Breast epithelium (tissue), 4 donors: ENCODE measurements at regions not wholly inside any gene's neighbourhood (a gene's known extent, or its start where the extent isn't known, plus 50 kb on each side); places are given as distances from the start of the nearest gene placed in this dataset.

Source experiments
- DNase-seq, 2 donors: peaks; one replicate each; pipeline ENCODE4 v3.0.0-alpha.2; 2019; ENCODE audit warnings: low spot score in 2 of 2
- H3K27ac ChIP-seq, 2 donors: fragments of 200-600 bp; sonication (generic) in 1 of 2; one replicate each; pipeline ENCODE4 v1.5.1; 2016 to 2019; ENCODE audit warnings: mild to moderate bottlenecking in 1 of 2
- H3K27me3 ChIP-seq, 2 donors: fragments of 200-600 bp; sonication (generic) in 1 of 2; one replicate each; pipeline versions ENCODE4 v1.5.1 to v1.6.0; 2017 to 2019; ENCODE audit warnings: control low read depth in 1 of 2, mild to moderate bottlenecking in 1 of 2
- H3K36me3 ChIP-seq: fragments of 200-600 bp; one replicate; pipeline ENCODE4 v1.5.1; 2019
- H3K4me1 ChIP-seq, 2 donors: fragments of 200-600 bp; sonication (generic); one replicate each; pipeline ENCODE4 v1.5.1; 2016 to 2019; ENCODE audit warnings: control low read depth in 1 of 2
- H3K4me3 ChIP-seq, 3 donors: fragments of 200-600 bp; sonication (generic); 1 replicate in 2 of 3; 2 replicates in 1 of 3; pipeline ENCODE4 v1.5.1; 2016 to 2019; ENCODE audit warnings: mild to moderate bottlenecking in 3 of 3, moderate library complexity in 2 of 3
- H3K9me3 ChIP-seq, 2 donors: fragments of 200-600 bp; sonication (generic) in 1 of 2; one replicate each; pipeline ENCODE4 v1.5.1; 2016 to 2019; ENCODE audit warnings: control low read depth in 1 of 2
- POLR2A ChIP-seq: fragments of 450-650 bp; IDR thresholded peaks from one replicate; pipeline ENCODE4 v1.6.1; 2016; ENCODE audit warnings: antibody characterized with exemption, mild to moderate bottlenecking, moderate library complexity
- POLR2AphosphoS5 ChIP-seq, 3 donors: sonication (generic); formaldehyde crosslinking; IDR thresholded peaks; one replicate each; pipeline ENCODE4 v1.6.1; 2017; ENCODE audit warnings: antibody characterized with exemption in 3 of 3
- intact Hi-C: fragments of 100-400 bp; cut with DNase I; formaldehyde crosslinking; loops from one replicate; pipeline ENCODE4 v1.15.1; 2023; ENCODE audit warnings: low total_unique reads
- TF ChIP-seq, protein P1 (sequence below), 3 donors: fragments of 450-650 bp; IDR thresholded peaks; one replicate each; pipeline ENCODE4 v1.5.1; 2016 to 2017; ENCODE audit warnings: antibody characterized with exemption in 3 of 3, mild to moderate bottlenecking in 3 of 3, moderate library complexity in 3 of 3

DNA sequence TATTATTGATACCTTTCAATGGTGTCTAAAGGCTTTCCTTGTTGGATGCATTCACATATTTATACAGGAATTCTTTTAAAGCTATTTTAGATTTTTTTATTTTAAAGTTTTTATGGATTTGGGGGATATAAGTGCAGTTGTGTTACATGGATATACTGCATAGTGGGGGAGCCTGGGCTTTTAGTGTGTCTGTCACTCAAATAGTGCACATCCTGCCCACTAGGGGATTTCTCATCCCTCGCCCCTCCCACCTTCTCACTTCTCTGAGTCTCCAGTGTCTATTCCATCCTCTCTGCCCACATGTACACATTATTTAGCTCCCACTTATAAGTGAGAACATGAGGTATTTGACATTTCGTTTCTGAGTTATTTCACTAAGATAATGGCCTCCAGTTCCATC lies 154.0 kb upstream of the MKI67 start:
- H3K27ac ChIP-seq = no peak overlapping the region
- no peaks in the 10 kb centered on the region for H3K4me1 ChIP-seq
- no peak for DNase-seq
- H3K4me3 ChIP-seq = no peak overlapping the region
- no peaks in the 10 kb centered on the region for H3K36me3 ChIP-seq
- no peak for TF ChIP-seq POLR2AphosphoS5 (IDR thresholded peaks at IDR 0.05)
- intact Hi-C loops = no loop called here
- H3K27me3 ChIP-seq = peaks cover 0 to 29% of the 10 kb centered on the region in 2 donors
- H3K9me3 ChIP-seq = no peaks in the 10 kb centered on the region

DNA sequence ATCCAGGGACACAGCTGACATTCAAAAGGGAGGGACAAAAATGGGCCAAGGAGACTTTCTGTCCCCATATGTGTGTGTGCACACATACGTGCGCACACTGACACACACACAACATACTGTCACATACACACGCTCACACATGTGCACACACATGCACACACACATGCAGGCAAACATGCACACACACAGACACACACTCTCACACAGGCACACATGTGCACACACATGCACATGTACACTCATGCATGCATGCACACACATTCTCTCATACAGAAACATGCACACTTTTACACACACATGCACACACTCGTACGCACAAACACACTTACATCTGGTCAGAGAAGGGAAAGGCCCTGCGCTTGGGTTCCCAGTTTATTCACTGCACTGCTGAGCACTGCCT lies 155.1 kb upstream of the MKI67 start:
- intact Hi-C loops = no loop called here

DNA sequence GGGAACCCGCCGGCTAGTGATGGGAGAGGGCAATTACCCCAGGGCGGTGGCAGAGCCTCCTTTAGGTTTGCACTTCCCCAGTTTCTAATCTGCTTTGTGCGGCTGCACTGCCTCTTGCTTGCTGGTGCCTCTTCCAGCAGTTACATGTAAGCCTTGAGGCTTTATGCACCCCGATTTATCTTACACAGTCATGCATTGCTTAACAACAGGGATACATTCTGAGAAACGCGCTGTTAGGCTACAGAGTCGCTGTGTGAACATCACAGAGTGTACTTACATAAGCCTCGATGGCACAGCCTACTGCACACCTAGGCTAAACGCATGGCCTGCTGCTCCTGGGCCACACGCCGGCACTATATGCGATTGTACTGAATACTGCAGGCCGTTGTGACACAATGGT lies 155.6 kb upstream of the MKI67 start:
- Histone ChIP-seq H3K27ac (no peak overlapping the region), H3K27me3 (peaks cover 0 to 44% of the 10 kb centered on the region in 2 donors), H3K36me3 (no peaks in the 10 kb centered on the region), H3K4me3 (no peak overlapping the region), H3K9me3 (no peaks in the 10 kb centered on the region), H3K4me1 (no peaks in the 10 kb centered on the region)
- no peak for DNase-seq
- TF ChIP-seq POLR2A (no peak), POLR2AphosphoS5 (IDR thresholded peaks at IDR 0.05) (no peak)
- TF ChIP-seq, protein P1, sequence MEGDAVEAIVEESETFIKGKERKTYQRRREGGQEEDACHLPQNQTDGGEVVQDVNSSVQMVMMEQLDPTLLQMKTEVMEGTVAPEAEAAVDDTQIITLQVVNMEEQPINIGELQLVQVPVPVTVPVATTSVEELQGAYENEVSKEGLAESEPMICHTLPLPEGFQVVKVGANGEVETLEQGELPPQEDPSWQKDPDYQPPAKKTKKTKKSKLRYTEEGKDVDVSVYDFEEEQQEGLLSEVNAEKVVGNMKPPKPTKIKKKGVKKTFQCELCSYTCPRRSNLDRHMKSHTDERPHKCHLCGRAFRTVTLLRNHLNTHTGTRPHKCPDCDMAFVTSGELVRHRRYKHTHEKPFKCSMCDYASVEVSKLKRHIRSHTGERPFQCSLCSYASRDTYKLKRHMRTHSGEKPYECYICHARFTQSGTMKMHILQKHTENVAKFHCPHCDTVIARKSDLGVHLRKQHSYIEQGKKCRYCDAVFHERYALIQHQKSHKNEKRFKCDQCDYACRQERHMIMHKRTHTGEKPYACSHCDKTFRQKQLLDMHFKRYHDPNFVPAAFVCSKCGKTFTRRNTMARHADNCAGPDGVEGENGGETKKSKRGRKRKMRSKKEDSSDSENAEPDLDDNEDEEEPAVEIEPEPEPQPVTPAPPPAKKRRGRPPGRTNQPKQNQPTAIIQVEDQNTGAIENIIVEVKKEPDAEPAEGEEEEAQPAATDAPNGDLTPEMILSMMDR (IDR thresholded peaks at IDR 0.05) = no peak
- intact Hi-C loops = no loop called here

More for the DNA sequence above, 155.1 kb upstream of the MKI67 start:
- no peaks in the 10 kb centered on the region for H3K9me3 ChIP-seq
- DNase-seq = no peak
- no peaks in the 10 kb centered on the region for H3K36me3 ChIP-seq
- peaks cover 0 to 40% of the 10 kb centered on the region in 2 donors for H3K27me3 ChIP-seq
- TF ChIP-seq, protein P1 (IDR thresholded peaks at IDR 0.05) = no peak
- TF ChIP-seq POLR2AphosphoS5 (IDR thresholded peaks at IDR 0.05) = no peak
- no peak for TF ChIP-seq POLR2A
- H3K4me1 ChIP-seq = no peaks in the 10 kb centered on the region
- no peak overlapping the region for H3K27ac ChIP-seq
- no peak overlapping the region for H3K4me3 ChIP-seq

DNA sequence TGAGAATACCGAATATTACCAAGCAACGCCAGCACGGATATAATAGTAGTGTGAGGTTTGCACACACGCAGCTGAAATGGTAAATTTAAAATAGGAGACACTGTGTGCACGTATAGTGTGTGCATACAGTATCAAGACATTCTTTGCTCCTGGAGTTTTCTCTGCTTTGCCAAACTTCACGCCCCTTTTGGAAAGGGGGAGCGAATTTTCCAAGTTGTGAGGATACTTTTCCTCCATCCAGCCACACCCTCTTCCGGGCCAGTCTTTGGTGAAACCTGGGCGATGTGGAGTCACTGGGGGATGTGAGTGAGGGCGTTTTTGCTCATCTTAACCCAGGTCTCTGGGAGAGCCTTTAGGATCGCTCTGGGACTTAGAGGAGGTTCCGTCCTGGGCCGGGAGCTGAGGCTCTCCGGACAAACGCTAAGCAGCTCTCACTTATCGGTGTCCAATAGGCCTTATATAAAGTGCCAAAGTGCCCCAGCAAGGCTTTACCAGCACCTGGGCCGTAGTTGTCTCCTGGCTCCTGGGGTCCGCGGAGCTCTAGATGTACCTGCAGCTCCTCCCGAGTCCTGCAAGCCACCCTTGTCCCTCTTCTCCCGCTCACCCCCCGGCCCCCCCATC lies 160.0 kb upstream of the MKI67 start:
- Histone ChIP-seq H3K9me3 (peaks cover 6 to 15% of the 10 kb centered on the region in 2 donors), H3K27ac (no peak overlapping the region), H3K36me3 (no peaks in the 10 kb centered on the region), H3K4me3 (no peak overlapping the region), H3K27me3 (peaks cover 0 to 59% of the 10 kb centered on the region in 2 donors), H3K4me1 (no peaks in the 10 kb centered on the region)
- DNase-seq = no peak
- TF ChIP-seq POLR2AphosphoS5 (IDR thresholded peaks at IDR 0.05) (no peak), POLR2A (no peak)
- TF ChIP-seq, protein P1 (IDR thresholded peaks at IDR 0.05) = no peak
- intact Hi-C loops = no loop called here

DNA sequence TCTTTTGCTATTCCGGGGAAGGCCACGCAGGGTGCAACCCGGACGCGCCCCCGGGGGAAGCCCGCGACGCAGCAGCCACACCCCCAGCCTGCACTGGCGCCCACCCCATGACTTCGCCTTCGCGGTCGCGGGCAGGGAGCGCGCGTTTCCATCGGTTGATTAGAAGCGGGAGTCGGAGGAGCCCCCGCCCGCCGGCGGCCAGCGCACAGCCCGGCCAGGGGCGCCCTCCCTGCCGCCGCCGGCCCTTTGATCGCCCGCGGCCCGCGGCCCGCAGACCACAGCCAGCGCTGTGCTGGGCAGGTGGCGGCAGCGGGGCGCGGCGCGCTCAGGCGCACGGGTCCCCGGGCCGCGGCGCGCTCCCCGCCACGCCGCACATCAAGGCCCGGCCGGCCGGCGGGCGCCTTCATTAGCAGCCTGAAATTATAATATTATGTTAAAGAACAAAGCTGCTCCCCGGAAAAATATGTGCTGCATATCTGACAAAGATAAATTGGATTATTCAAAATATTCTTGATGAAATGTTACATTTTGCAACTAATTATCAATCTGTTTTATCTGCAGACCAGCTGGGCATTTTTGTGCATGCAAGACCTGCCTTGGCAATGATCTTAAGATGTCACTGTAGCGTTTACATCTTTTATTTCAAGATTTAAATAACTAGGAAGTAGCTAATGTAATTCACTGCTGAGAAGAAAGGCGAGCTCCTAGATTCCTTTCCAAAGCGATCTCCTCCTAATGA lies 160.7 kb upstream of the MKI67 start:
- intact Hi-C loops = no loop called here
- no peak overlapping the region for H3K27ac ChIP-seq
- no peak overlapping the region for H3K4me3 ChIP-seq
- peaks cover 0 to 59% of the 10 kb centered on the region in 2 donors for H3K27me3 ChIP-seq
- peaks cover 6 to 19% of the 10 kb centered on the region in 2 donors for H3K9me3 ChIP-seq
- TF ChIP-seq POLR2AphosphoS5 (IDR thresholded peaks at IDR 0.05) = no peak
- TF ChIP-seq POLR2A = no peak
- TF ChIP-seq, protein P1 (IDR thresholded peaks at IDR 0.05) = no peak
- no peaks in the 10 kb centered on the region for H3K4me1 ChIP-seq
- no peaks in the 10 kb centered on the region for H3K36me3 ChIP-seq
- DNase-seq = no peak
